SIG-M5 treated with dmso at 0.1 percent for 504 hours (cell line): ENCODE measurements at regions not wholly inside any gene's neighbourhood (a gene's known extent, or its start where the extent isn't known, plus 50 kb on each side); places are given as distances from the start of the nearest gene placed in this dataset.
"Not testable (repeated sequence)": the region's sequence is repeated elsewhere in the genome, so short reads cannot be mapped to it uniquely, and the experiment has no call there.

Source experiments
- DNase-seq: peaks from one replicate; lab custom pipeline; 2025; ENCODE audit not compliant: unreplicated experiment; lab: John Stamatoyannopoulos, UW

- DNase-seq = no peak
Observed at GRCh38 chr2:182634386-182634785, 81.7 kb upstream of the DNAJC10 start.

- DNase-seq = no peak
Observed at GRCh38 chr2:182636699-182637098, 79.4 kb upstream of the DNAJC10 start.

- DNase-seq = no peak
Observed at GRCh38 chr2:182638667-182639066, 77.4 kb upstream of the DNAJC10 start.

- DNase-seq = no peak
Observed at GRCh38 chr2:182639971-182640370, 76.1 kb upstream of the DNAJC10 start.

- peak; percentile 60 for DNase-seq
Observed at GRCh38 chr2:182642328-182642727, 73.7 kb upstream of the DNAJC10 start.

- DNase-seq = no peak
Observed at GRCh38 chr2:182646763-182647498, 69.1 kb upstream of the DNAJC10 start.

- DNase-seq = no peak
Observed at GRCh38 chr2:182647499-182647787, 68.6 kb upstream of the DNAJC10 start.

GRCh38 chr2:182649316-182649715 is 66.7 kb upstream of the DNAJC10 start:
- DNase-seq = peak; percentile 43

GRCh38 chr2:182650704-182651103 is 65.4 kb upstream of the DNAJC10 start:
- DNase-seq = peak; percentile 63

GRCh38 chr2:182652326-182652725 is 63.7 kb upstream of the DNAJC10 start:
- DNase-seq = no peak

GRCh38 chr2:182655750-182656149 is 60.3 kb upstream of the DNAJC10 start:
- no peak for DNase-seq

GRCh38 chr2:182664212-182664611 is 51.8 kb upstream of the DNAJC10 start:
- DNase-seq = no peak

- DNase-seq = not testable (repeated sequence)
Observed at GRCh38 chr2:182665500-182665899, 50.6 kb upstream of the DNAJC10 start.
